A172 (cell line): ENCODE measurements at regions not wholly inside any gene's neighbourhood (a gene's known extent, or its start where the extent isn't known, plus 50 kb on each side); places are given as distances from the start of the nearest gene placed in this dataset.
A peak's percentile ranks its signal among the peaks of the same experiment; 100 is the strongest.

ENCODE experiments used
- DNase-seq: peaks from one replicate; pipeline ENCODE4 v3.0.0-alpha.2; 2015; ENCODE audit warnings: low spot score

DNA sequence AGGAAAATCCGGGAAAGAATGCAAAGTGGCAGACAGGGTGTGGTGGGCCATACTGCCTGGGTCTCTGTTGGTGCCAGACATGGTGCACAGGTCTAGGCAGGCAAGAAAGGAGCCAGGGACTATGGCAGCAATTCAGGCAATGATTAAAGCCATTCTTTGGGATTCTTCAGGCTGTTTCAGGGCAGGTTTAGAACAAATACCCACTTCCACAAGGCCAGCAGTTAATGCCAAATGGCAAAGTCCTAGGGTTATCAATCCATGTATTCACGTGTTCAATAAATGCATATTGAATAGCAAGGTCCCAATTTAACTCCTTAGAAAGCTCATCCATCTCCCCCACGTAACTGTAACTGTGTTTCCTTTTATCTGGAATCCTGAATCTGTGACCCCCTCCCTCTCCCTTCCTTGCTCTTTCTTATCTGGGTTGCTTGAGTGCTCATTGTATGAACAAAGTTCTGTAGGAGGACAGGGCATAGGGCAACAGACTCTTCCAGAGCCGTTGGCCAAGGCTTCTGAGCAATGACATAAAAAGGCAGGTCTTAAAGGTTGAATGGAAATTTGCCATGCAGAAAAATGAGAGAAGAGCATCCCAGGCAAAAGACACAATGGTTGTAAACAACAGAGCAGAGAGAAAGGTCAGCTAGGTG lies 146.8 kb upstream of the KLHL29 start:
- DNase-seq, result no peak

GRCh38 chr2:23239374-23239773 lies 145.6 kb upstream of the KLHL29 start:
- DNase-seq, result no peak

DNA sequence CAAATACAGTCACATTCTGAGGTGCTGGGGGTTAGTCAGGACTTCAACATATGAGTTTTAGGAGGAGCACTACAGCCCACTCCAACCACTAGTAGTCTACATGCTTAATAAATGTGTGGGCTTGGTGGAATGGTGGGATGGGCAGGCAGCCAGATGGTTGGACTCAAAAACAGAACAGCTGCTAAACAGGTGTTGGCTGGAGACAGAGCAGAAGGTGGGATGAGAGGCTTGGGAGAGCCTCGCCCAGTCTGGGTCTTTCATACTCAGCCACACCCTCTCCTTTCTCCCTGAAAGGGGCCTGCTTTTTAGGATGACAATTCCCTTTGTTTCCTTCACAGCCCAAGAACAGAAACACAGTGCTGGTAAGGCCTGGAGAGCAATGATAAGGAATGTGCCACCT lies 143.9 kb upstream of the KLHL29 start:
- DNase-seq, result no peak

GRCh38 chr2:23241611-23242245 lies 143.3 kb upstream of the KLHL29 start:
- DNase-seq, result no peak

DNA sequence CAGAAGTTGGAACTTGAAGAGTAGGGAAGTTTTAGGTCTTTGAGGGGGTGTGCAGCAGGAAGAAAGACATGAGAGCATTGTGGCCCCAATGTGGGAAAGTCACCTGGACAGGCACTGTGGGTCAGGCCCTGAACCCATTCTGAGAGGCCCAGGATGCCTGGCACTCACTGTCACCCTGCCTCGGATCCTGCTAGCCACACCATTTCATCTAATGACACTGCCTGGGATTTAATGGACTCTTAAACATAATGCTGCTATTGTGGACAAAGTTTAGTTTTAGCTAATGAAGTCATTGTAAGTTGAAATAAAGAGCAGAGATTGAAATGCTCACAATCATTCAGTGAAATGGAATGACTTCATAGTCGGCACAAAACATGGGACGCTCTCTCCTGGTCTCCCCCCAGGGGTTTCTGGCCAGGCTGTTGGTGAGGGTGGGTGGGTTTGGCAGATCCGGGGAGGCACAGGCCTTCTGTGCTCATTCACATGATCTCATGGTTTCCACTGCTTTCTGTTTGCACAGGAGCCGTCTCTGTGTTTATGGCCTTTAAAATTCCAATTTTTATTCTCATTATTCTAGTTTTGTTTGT lies 141.8 kb upstream of the KLHL29 start:
- DNase-seq, result no peak

- DNase-seq, result no peak
Observed at GRCh38 chr2:23244617-23245016, 140.4 kb upstream of the KLHL29 start.

DNA sequence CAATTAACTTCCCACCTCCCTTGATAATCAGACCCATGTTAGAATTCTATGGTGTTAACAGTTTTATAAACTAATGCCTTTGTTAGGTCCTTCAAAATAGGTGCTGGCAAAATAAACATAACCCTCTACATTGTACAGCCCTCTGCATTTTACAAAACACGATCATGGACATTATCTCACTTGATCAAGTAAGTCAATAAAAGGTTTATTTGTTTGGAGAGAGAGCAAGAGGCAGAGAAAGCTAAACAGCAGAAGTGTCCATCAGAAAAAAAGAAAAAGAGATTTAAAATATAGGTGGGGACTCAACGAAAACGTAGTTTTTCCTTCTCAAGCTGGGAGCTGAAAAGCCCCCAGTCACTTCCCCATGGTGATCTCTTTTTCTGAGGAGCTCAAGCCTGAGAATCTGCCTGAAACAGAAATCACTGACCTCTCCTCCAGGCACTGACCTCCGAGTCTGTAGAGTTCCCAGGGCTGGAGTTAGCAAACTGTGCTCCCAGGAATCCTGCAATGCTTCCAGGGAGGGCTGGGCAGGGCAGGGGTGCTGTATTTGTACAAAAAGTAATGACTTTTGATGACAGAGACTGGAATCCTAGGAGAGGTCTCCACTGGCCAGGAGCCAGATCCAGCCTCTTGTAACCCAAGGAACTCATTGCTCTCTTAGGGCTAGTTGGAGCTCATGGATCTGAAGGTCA lies 137.8 kb upstream of the KLHL29 start:
- no peak for DNase-seq

DNA sequence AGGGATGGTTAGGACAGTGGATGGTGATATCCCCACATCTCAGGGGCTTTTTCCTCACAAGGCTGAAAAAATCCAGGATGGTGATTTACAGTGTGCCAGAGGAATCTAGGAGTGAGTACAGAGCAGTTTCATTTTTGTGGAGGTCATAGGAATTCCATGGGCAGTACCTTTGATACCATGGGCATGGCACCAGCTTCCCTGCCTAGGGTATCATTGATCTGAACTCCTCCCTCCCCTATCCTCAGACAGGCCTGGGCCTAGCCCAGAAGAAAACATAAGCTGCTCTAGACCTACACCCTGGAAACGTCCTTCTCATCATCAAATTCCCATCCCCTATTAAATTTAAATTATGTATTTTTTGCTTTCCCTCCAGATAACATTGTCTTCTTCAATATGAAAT lies 136.3 kb upstream of the KLHL29 start:
- no peak for DNase-seq

DNA sequence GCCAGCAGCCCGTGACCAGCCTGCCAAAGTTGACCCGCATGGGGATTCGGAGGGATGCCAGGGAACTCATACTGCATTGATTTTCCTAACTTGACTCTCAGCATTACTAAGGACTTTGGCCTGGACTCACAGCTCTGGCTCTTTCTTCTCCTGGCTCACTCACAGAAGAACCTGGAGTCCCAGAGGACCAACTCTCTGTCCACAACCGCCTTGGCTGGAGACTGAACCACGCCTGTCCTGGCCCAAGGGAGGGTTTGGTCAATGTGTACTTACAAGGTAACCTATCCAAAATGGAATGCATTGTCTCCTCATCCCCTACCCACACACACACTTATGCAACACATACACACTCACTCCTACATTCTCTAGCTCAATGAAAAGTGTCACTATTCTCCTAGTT lies 135.6 kb upstream of the KLHL29 start:
- DNase-seq, result no peak

- no peak for DNase-seq
Observed at GRCh38 chr2:23250371-23250770, 134.6 kb upstream of the KLHL29 start.

DNA sequence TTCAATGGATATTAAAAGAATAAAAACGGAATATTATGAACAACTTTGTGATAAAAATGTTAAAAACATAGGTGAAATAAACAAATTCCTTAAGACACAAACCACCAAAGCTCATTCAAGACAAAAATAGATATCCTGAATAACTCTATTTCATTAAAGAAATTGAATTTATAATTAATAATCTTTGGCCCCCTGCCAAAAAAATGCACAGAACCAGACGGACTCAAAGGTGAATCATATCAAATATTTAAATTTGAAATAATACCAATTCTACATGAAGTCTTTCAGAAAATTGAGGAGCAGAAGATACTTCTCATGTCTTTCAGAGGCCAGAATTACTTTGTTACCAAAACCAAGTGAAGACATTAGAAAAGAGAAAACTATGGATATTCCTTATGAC lies 128.3 kb upstream of the KLHL29 start:
- no peak for DNase-seq

DNA sequence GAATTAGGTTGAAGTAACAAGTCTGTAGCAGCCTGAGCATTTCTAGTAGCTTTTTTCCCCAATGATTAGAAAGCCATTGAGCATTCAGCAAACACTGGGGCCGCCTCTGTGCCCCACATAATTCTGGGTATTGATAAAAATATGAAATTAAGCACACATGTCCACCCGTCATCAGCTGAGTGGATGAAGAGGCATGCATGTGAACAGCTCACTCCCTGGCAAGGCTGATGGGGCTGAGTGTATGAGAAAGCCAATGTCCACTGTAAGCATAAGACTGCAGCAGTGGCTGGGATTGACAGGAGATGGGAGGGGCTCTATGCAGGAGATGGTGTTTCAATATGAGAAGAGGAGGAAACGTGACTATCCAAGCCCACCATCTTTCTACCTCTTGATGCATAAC lies 124.4 kb upstream of the KLHL29 start:
- no peak for DNase-seq

DNA sequence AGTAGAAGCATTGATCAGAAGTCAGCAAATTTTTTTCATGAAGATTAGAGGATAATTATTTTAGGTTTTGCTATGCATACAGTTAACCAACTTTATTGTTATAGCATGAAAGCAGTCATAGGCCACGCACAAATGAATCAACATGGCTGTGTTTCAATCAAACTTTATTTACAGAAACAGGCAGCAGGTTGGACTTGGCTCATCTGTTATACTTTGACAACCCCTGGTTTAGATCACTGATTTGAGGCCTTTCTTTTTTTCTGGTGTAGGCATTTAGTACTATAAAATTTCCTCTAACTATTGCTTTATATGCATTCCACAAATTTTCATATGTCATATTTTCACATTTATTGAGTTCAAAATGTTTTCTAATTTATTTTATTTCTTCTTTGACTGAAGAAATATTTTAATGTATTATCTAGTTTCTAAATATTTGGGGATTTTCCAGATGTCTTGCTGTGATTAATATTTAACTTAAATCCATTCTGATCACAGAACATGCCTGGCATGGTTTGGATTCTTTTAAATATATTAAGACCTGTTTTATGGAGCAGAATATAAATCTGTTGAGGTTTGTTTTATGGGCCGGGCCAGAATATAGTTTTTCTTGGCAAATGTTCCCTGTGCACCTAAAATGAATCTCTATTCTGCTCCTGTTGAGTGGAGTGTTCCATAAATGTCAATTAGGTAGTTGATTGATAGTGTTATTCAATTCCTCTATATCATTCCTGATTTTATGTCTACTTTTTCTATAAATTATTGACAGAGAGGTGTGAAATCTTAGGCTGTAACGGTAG lies 116.3 kb upstream of the KLHL29 start:
- no peak for DNase-seq

DNA sequence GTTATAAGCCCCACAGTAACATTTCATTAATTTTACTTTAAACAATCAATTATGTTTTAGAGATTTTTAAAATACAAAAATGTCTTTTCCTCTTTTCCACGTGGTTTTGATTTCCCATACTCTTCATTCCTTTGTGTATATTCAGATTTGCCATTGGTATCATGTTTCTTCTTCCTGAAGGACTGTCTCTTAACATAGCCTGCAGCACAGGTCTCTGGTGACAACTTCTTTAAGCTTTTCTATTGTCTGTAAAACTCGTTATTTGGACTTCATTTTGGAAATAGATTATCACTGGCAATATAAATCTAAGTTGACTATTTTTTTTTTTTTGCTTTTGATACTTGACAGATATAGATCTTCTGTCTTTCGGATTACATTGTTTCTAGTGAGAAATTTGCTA lies 115.2 kb upstream of the KLHL29 start:
- no peak for DNase-seq

DNA sequence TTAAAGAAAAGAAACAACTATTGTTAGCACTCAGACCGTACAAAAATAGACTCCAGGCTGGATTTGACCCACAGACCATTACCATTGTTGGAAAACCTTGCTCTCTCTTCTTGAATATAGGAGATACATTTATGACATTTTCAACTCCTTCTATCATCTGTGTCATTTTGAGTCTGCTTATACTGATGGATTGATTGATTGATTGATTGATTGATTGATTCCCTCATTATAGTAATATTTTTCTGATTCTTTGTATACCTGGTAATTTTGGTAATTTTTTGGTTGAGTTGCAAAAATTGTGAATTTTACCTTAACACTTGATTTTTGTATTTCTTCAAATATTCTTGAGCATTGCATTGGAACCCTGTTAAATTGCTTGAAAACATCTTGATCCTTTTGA lies 114.2 kb upstream of the KLHL29 start:
- no peak for DNase-seq

GRCh38 chr2:23271230-23271629 lies 113.7 kb upstream of the KLHL29 start:
- no peak for DNase-seq

DNA sequence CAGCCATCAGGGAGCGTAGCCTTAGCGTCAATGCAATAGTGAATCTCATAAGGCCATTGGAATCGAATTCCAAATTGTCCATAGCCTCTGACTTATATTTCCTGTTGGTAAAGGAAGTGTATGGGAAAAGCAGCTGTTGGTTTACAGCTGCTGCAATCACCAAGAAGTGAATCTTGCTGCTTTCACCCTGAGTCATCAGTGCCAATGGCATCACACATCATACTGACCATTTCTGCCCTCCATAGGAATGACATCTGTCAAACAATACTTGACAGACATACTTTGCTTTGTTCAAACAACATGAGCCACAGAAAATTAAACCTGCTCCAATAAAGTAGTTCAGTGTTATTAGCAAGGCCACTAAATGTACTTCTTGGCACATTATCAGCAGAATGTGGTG lies 111.2 kb upstream of the KLHL29 start:
- peak; percentile 11 for DNase-seq

DNA sequence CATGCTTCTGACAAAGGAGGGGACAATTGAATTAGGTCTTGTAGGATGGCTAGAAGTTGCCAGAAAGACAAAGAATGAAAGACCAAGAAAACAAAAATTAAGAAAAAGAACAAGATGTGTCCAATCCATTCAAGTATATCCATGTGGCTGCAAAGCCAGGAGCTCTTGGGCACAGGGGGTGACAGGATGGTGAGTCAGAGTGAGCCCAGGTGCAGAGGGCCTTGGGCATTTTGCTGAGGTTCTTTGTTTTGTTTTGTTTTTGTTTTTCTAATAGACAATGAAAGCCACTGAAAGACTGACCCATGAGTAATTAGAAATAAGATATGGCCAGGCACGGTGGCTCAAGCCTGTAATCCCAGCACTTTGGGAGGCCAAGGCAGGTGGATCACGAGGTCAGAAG lies 104.6 kb upstream of the KLHL29 start:
- peak; percentile 67 for DNase-seq

DNA sequence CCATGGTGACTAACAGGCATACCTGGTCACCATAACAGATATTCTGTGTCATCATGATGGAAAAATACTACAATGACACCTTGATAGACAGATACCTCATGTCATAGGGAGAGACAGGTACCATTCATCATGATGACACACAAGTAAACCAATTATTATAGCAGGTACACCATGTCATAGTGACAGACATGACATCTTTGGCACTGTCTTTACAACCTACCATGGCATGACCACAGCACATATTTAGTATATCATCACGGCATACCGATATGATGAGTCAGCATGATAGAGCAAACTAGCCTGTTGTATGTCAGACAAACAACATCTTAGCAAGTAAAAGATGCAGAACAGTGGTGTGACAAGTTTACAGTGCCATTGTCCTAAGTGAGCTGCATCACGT lies 101.3 kb upstream of the KLHL29 start:
- DNase-seq, result peak; percentile 38

DNA sequence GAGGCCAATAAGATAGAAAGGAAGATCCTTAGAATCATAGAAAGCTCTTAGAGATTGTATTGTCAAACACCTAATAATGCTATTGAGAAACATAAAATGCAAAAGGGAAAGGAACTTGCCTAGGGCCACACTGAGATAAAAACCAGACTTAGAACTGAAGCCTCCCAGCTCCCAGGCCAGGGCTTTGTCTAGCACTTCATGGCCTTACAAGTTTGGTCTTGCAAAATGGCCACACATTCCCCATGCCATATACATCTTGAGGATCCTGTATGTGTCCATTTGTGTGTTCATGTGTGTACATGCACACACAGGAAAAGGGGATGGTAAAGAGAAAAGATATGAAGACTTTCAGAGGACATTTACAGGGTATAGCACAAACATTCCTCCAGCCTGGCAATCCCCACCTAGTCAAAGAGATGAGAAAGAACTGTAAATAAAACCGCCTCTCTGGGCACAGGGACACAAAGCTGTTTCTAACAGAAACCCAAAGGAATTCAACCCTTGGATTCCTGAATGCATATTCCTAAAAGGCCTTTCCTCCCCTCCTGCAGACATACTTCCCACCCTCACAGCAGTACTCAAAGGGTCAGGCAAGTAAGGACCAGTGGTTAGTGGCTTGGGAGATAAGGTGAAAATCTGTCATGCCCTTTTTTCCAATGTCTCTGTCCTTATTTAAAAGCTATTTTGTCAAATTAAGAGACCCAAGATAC lies 99.7 kb upstream of the KLHL29 start:
- DNase-seq, result no peak

DNA sequence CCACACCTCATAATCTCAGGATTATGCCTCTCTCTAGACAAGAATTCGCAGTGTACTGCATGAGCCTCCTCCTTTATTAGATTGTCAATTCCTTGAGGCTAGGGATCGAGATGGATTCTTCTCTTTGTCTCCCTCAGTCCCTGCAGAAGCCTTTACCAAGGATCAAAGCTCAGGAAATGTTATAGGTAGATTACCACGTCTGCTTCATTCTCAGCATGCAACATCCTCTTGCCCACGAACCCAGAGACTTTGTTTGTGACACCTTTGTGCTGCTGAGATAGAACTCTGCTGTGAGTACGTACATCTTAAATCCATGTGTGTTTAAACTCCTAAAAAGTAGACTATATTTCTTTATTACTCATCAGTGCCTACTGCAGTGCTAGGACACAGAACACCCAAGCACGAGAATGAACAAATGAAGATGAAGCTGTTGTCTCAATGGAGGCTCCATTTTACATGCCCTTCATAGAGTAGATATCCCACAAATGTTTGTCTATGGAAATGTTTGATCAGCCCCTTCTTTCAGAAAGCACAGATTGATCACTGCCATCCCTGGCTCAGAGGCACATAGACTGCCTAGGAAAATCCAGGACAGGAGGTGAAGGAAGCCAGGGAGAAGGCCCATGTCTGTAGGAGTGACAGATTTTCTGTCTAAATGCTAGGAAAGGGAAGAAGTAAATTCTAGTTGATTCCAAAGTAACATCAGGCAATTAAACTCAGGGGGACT lies 98.8 kb upstream of the KLHL29 start:
- DNase-seq, result no peak
